ENCODE measurements at regions not wholly inside any gene's neighbourhood (a gene's known extent, or its start where the extent isn't known, plus 50 kb on each side); places are given as distances from the start of the nearest gene placed in this dataset.

DNA sequence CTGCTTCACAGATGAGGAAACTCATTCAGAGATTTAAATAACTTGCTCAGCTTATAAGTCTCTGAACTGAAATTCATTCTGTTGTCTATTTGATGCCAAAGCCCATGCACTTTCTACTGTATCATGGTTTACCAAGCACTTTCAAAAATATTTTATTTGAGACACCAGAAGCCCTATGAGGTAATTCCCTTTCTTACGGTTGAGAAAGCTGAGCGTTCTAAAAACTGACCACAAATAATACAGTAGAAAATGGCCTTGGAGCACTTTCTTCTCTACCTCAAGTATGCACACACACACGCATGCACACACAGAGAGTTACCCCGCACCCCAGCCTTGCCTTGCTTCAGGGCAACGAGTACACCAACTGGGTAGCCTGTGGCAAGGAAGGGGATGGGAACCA is 228.5 kb downstream of the RFC3 start:
- DNase-seq = no peak

DNA sequence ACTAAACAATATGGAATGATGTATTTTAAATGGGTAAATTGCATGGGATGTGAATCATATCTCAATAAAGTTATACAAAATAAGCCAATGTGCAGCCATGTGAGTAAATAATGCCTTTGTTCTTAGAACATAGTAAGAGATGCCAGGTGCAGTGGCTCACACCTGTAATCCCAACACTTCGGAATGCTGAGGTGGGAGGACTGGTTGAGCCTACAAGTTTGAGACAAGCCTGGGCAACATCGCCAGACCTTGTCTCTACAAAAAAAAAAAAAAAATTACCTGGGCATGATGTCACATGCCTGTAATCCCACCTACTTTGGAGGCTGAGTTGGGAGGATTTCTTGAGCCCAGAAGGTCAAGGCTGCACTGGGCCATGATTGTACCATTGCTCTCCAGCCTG is 230.7 kb downstream of the RFC3 start:
- no peak for DNase-seq

DNA sequence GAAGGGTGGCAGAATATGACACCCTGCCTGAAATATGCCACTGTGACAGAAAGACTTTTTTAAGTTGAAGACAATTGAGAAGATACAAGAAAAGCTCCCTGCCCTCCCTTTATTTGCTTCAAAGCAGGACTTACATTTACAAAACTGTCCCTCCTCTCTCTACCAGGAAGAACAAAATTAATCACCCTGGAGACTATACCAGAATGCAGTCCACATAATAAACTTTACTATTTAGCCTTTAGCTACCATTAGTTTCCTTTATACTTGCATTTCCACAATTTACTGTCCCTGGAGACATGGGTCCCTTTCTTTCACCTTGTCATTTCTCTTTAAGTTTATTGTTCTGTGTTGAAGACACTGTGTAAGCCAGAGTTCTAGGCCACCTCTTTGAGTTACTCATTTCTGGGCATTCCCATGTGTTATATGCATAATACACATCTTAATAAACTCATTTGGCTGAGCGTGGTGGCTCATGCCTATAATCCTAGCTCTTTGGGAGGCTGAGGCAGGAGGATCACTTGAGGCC is 238.8 kb downstream of the RFC3 start:
- DNase-seq = no peak

DNA sequence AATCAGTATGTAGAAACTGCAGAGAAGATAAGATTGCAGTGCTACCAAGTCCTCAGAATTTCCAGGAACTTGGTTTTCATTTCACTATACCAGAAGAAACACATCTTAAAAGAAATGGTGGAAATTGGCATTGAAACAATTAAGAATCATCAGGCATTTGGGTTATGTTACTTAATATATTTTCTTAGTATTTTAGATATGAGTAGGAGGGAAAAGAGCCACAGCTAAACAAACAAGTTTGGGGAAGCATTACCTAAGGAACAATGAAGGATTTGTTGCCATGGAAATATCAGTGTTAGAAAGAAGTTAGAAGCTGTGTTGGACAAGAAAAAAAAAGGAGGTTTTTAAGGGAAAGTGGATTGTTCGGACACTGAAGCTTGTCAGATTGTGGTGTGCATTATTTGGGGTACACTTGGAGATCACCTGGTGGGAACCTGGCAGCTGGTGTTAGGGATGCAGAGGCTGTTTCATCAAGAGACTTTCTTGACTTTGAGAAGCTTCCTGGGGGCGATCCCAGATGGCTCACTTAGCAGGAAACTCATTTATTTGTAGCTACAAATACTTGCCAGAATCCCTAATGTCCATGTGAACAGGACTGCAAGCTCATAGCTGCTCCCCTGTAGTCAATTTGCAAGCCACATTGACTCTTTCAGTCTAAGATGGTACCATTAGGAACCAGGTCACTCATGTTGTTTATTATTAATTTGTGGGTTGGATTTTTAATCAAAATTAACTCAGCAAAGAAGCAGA is 246.7 kb downstream of the RFC3 start:
- DNase-seq = no peak

DNA sequence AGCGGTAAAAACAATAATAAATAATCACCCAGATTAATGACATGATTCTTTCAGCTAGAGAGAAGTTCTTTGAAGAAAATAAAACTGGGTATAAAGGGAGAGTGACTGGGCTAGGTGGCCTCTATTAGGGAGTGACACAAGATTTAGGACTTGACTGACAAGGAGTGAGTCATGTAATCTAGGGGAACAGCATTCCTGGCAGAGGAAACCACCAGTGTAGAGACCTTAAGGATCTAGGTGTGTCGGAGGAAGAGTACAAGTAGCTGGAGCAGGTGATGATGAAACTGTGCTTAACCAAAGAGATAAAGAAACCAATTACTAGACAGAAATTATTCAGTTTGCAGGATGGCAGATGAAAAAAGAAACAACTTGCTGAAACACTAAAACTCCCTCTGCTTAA is 248.0 kb downstream of the RFC3 start:
- no peak for DNase-seq

DNA sequence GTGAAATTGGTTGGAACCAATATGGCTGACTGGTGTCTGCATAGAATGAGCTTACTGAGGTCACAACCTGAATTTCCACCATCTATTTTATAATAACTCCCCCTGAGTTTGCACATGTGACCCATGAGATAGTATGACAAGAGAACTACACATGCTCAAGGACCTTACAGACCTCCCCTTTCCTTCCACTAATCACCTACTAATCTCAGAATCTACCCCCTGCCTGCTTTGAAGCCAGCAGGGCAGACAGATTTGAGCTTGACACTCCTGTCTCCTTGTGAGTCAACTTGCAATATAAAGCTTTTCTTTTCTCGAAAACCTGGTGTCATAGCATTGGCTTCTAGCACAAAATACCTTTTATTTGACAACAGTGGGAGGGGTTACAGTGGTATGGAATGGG is 248.4 kb downstream of the RFC3 start:
- no peak for DNase-seq

DNA sequence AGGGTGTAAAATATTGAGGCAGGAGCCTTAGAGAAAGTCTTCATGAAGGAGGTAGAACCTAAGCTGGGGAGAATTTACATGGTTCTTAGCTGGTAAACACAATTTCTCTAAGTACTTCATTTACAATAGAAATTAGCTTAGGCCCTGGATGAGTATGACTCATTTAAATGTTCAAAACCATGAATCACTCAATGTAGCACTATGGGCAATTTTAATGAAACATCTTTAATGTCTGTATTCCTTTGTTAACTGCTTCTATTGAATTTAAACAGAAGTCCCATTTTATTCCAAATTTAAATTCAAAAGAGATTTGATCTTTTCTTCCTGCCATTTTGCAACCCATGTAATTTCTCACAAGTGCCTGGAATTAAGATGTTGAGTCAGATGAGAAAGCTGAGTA is 252.1 kb downstream of the RFC3 start:
- DNase-seq = no peak

DNA sequence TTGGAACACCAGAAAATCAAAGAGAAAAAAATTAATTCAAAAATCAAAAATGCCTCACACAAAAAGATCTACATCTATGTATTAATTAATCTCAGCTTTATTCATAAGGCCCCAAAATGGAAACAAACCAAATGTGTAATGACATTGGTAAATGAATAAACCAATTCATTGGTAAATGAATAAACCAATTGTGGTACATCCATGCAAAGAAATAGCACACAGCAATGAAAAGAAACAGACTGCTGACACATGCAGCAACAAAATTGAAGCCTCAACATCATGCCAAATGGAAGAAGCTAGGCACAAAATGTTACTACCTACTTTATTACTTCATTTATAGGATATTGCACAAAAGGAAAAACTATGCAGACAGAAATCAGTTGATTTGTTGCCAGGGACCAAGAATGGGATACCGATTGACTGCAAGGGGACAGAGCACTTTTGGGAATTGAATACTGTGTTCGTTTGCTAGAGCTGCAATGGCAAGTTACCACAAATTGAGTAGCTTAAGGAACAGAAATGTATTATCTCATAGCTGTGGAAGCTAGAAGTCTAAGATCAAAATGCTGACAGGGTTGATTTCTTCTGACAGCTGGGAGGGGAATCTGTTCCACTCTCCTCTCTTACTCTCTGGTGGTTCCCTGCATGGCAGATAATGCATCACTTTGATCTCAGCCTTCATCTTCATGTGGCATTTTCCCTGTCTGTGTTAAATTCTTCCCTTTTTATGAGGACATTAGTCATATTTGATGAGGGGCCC is 252.8 kb downstream of the RFC3 start:
- no peak for DNase-seq

DNA sequence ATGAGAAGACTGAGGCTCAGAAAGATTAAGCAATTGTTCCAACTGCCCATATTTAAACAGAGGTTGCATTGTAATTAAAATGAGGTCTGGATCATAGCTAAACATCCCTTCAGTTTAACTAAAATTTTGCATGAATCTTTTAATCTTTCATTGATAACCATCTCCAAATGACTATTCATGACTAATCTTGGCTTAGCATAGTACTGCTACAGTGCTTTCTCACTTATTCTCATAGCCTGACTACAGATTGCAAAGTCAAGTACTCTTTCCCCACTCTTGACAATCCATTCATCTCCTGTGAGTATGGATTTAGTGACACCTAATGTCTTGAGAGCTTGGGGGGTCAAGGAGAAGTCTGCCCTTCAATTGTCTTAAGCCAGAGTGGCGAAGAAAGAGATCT is 258.4 kb downstream of the RFC3 start:
- DNase-seq = no peak

DNA sequence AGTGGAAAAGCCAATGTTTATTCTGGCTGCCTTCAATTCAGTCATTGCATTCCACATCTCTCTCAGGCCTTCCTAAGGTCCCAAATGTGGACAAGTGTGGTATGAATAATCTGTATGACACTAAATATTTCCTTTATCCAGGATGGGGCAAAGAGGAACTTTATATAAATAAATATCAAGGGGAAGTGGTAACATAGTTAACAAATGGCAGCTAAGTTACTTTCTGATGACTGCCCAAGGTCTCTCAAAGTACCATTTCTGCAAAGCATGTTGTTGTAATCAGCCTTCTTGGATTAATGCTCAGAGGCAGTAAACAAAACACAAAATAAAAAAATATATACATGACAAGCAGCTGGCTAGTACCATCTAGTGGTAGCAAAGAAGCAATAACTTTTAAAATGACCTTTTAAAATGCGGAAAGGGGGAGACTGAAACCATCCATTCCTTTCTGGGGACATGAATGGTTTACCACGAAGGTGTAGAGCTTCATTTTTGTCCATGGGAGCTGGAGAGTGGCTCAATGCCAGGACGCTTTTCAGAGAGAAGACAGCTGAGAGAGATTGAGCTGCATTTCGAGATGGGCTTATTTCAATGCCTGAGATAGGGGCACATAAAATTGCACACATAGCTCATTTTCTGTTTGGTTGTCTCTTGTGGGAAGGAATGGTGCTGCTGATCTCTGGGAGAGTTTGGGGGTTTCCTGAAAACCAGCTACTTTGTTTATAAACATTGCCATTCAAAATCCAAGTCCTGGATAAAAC is 259.2 kb downstream of the RFC3 start:
- DNase-seq = no peak

DNA sequence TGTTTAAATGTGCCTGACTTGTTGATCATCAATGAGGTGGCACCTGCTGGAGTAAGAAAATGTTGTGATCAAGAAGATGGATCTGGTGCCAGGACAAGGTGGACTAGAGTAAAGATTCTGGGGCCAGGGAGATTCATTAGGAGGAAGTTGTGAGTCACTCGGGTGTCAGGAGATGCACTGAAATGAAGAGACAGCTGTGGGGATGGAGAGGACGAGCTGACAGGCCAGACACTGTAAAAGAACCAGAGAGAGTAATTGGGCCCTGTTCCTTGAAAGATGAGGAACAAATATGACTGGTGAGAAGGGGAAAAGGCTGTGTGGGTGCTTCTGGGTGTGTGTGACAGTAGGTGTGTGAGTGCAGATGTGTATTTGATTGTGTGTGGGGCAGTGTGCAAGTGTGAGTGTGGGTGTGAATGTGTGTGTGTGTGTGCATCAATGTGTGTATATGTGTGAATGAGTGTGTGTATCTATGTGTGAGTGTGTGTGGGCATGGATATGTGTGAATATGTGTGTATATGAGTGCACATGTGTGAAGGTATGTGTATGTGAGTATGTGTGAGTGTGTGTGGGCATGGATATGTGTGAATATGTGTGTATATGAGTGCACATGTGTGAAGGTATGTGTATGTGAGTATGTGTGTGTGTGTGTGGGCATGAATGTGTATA is 260.5 kb downstream of the RFC3 start:
- no peak for DNase-seq

DNA sequence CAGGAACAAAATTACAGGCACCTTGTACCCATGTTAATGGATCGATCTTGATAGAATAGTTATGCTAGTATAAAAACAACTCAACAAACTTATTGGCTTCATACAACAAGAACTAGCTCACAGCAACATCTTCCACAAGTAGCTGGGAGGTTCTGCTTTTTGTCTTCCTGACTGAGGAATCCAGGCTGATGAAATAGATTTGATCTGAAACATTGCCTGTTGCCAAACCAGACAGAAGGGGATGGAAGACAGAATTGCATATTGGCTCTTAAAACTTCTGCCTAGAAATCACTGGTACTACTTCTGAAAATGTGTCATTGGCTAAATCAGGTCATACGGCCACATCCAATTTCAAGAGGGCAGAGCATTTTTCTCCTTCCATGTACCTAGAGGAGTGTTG is 267.3 kb downstream of the RFC3 start:
- DNase-seq = no peak

DNA sequence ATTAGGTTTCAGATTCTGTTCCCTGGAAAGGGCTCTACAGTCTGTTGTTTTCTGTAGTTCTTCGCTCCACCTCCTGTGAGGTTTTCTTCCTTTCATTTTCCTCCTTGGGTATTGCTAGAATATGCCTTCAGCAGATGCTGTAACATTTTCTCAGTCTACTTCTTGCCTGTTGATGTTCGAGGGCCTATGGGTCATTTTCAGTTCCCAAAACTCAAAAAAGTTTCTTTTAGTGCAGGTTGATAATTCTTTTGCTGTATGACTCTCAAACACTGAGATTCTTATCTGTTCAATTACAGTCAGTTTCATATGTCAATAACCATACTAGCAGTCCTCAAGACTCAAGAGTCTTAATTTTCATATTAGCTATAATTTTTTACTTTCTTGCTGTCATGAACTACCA is 268.3 kb downstream of the RFC3 start:
- no peak for DNase-seq

DNA sequence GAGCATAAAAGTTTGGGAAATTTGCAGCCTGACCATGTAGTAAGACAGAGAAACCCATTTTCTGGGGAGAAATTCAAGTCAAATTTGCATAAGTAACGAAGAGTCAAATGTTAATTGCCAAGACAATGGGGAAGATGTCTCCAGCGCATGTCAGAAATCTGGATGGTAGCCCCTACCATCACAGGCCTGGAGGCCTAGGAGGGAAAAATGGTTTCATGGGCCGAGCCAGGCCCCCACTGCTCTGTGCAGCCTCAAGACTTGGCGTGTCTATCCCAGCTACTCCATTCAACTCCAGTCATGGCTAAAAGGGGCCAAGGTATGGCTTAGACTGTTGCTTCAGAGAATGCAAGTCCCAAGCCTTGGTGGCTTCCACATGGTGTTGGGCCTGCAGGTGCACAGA is 269.8 kb downstream of the RFC3 start:
- DNase-seq = no peak

DNA sequence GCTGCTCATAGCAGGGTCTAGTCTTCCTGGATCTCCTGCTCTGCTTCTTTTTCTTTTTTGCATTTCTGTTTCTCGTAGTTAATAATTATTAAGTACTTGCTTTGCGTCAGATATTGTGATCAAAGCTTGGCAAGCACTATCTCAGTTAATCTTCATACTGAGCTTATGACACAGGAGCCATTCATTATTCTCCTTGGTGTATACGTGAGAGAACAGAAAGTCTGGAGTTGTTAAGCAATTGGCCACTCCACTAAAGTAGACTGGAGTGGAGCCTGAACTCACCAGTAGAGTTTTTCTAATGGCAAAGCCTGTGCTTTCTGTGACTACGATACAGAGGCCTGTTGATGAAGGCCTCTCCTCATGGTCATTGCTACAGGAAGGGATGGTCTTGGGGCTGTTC is 285.9 kb downstream of the RFC3 start:
- DNase-seq = no peak

DNA sequence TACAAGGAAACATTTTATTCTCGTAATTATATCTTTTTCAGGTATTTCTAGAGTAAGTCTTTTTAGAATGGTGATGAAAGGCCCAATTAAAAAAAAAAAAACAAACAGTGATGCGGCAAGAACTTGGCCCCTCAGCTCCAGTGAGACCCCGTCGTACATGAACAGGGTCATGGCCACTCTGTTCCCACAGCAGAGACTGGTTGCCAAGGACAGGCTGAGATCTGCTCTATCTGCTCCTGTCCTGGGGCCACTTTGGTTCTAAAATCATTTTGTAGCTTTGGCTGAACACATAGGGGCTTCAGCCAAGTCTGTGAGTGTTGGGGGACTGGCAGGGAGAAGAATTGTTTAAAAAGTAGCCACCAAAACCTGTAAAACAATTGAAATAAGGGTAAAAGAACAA is 286.9 kb downstream of the RFC3 start:
- DNase-seq = no peak

DNA sequence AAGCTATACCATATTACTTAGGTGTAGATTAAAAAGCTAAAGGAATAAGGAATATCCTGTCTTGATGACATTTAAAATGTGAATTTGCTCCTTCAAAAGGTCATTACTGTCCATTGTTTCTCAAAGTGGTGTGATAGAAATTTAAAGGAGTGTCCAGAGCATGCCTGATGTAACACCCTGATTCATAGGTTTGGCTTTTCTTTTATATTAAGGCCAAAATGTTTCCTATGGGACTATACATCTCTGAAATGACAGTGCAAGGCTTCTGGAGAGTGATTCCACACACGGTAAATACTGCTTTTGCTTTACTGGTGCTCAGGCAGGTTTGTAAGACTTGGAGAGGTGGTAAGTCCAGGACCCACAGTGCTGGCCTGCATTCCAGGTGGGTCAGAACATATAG is 289.9 kb downstream of the RFC3 start:
- no peak for DNase-seq

DNA sequence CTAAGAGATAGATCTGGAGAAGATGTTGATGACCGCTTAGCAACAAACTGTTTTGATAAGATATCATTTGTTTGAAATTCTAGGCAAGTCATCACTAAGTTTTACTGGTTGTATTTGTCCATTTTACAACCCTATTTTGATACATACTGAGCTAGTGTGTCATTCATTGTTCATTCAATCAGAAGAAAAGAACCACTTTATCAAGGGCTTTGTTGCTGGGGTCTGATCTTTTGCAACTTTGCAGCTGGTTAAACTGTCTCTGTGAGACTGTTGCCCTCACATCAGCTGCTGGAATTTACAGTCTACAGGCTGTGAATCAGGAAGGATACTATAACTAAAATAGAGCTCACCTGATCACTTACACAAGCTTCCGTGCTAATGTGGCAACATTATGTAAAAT is 290.5 kb downstream of the RFC3 start:
- no peak for DNase-seq

DNA sequence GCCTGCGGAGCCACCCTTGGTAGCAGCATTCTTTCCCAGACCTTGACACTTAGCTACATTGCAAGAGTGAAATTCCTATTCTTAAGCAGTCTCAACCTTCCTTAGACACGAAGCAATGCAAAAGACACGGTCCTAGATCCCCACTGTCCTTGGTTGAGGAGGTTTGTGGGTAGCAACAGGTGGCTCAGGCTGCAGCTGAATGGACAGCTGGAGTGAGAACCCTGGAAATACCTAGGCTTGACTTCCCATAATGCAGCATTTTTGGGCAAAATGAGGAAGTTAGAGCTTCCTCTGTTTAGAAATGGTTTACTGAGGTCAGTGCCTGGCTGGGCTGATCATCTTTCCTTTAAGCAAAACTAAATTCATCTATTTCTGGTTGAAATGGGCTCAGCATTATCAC is 296.6 kb downstream of the RFC3 start:
- no peak for DNase-seq

DNA sequence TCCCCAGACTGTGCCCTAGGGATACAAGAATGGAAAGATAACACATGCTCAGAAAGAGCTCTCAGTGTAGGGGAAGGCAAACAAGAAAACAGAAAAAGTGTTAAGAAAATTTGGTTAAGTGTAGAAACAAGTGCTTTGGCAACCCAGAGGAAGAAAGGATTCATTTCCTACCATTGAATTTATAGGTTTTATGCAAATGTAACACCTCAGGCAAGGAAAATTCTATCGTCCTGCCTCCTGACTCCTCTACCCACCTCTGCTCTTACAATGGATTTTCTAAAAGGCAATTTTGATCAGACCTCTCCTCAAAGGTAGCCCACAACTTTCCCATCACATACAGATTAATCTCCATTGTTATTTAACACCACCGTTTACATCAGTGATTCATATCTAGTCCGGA is 298.7 kb downstream of the RFC3 start:
- no peak for DNase-seq

DNA sequence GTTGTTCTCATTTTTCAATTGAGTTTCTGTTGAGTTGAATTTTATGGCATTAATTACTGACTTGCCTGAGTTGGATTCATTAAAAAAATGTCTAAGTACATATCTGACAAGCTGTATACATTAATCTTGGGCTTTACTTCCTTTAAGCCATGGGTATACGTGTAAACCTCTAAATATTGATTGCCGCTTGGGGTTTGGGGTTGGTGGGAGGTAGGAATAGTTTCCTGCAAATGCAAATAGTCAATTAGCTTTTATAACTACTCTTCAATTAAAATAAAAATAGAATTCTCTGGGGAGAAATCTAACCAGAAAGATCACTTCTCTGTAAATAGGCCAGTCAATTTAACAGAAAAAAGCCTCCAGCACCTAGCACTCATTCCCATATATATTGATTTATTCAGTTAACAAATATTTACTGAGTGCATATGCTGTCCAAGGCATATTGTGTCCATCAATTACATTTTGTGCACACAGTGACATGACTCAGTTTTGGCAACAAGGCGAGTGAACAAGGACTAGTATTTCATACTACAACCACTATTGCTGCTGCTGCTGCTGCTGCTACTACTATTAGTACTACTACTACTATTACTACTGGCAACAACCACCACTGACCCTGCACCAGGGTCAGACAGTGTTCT is 306.8 kb downstream of the RFC3 start:
- DNase-seq = no peak

DNA sequence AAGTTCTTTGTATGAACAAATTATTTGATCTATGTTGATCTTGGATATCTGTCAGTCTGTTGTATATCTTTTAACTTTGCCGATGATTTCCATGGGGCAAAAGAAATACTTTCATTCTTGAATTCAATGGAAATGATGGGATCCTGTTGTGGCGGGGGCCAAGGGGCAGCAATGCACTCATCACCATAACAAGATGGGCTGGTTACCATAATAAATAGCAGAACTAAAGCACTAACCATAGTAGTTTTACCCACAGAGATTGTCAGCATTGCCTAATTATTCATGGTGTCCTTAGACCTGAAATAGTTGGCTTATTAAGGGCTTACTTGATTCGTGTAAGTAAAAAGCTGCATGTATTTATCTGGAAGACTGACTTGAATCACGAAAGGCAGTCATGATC is 309.6 kb downstream of the RFC3 start:
- no peak for DNase-seq

DNA sequence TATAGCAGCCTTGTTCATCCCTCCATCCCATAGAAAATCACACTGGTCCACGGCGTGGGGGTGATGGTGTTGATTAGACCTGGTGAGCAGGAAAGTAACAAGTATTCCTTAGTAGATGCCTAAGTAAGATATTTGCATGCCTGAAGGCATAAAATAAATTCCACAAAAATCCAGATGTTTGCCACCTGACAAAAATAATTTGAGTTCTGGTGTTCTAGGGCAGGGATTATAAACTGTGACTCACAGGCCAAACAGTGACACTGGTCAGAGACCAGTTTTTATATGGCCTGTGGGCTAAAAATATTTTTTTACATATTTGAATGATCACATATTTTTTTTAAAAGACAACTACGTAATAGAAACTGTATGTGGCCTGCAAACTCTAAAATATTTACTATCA is 310.7 kb downstream of the RFC3 start:
- DNase-seq = no peak

Measured in activated naive CD4-positive, alpha-beta T cell treated with anti-CD3 and anti-CD28 coated beads, Interleukin-2, amount 50 U/mL, for 16 hours (primary cell).